Prostate gland (tissue), 2 donors: ENCODE measurements at regions not wholly inside any gene's neighbourhood (a gene's known extent, or its start where the extent isn't known, plus 50 kb on each side); places are given as distances from the start of the nearest gene placed in this dataset.

Experiments used
- DNase-seq: peaks from one replicate; pipeline ENCODE4 v3.0.0-alpha.2; 2019; ENCODE audit warnings: low spot score
- H3K27ac ChIP-seq, 2 donors: fragments of 200-600 bp; sonication (generic); 2 replicates each; pipeline ENCODE4 v1.5.1; 2017 to 2019
- H3K27me3 ChIP-seq: fragments of 200-600 bp; sonication (generic); replicated peaks from 2 replicates; pipeline ENCODE4 v1.5.1; 2019; ENCODE audit not compliant: insufficient read depth
- H3K36me3 ChIP-seq, 2 donors: fragments of 200-600 bp; sonication (generic); 1 replicate in 1 of 2; 2 replicates in 1 of 2; pipeline versions ENCODE4 v1.5.1 to v1.8.1; 2017 to 2019
- H3K4me1 ChIP-seq: fragments of 200-600 bp; sonication (generic); replicated peaks from 2 replicates; pipeline ENCODE4 v1.5.1; 2019
- H3K4me3 ChIP-seq, 2 donors: fragments of 200-600 bp; sonication (generic); 2 replicates each; pipeline ENCODE4 v1.5.1; 2017 to 2019
- H3K9me3 ChIP-seq: fragments of 200-600 bp; sonication (generic); 2 replicates; pipeline ENCODE4 v1.5.1; 2017
- POLR2A ChIP-seq: fragments of 450-650 bp; IDR thresholded peaks from one replicate; pipeline ENCODE4 v1.6.1; 2016; ENCODE audit warnings: antibody characterized with exemption, mild to moderate bottlenecking
- POLR2AphosphoS5 ChIP-seq: sonication (generic); formaldehyde crosslinking; IDR thresholded peaks from one replicate; pipeline ENCODE4 v1.6.1; 2017; ENCODE audit warnings: antibody characterized with exemption
- WGBS: methylation state at CpG from one replicate; pipeline ENCODE4 v1.1.5; 2018; 5-methylcytosine and 5-hydroxymethylcytosine counted together
- intact Hi-C: fragments of 100-400 bp; cut with DNase I; formaldehyde crosslinking; loops from one replicate; pipeline ENCODE4 v1.14.2; 2022
- TF ChIP-seq, protein P1 (sequence below), 4 experiments: fragments of 200-600 bp in 2 of 4; fragments of 450-650 bp in 2 of 4; sonication (generic) in 2 of 4; IDR thresholded peaks; 1 replicate in 3 of 4; 2 replicates in 1 of 4; pipeline ENCODE4 v1.5.1; 2016 to 2019; ENCODE audit warnings: antibody characterized with exemption in 4 of 4, mild to moderate bottlenecking in 2 of 4, moderate library complexity in 2 of 4

DNA sequence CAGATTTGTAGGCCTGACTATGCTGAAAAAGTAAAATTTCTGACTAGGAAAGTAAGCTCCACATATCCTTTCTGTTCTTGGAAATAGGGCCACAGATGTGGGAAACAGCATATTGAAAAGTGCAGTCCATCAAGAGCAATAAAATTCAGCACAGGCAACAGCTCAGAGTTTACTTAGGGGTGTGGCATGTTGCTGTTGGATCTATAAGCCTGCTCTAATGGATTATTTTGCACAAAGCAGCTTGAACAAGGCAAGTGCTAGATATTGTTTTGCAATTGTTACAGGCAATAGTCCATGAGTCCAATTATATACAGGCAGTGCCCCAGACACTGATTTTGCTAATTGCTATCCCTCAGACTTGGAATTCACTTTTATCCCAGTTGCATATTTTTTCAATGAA, 289.8 kb upstream of the SNX7 start:
- no peaks in the 10 kb centered on the region for H3K27me3 ChIP-seq
- intact Hi-C loops, result no loop called here
- no peaks in the 10 kb centered on the region for H3K9me3 ChIP-seq
- H3K4me1 ChIP-seq, result no peaks in the 10 kb centered on the region
- no peaks in the 10 kb centered on the region for H3K36me3 ChIP-seq
- H3K27ac ChIP-seq, result no peak overlapping the region
- no peak for DNase-seq
- no peak overlapping the region for H3K4me3 ChIP-seq
- TF ChIP-seq, protein P1, sequence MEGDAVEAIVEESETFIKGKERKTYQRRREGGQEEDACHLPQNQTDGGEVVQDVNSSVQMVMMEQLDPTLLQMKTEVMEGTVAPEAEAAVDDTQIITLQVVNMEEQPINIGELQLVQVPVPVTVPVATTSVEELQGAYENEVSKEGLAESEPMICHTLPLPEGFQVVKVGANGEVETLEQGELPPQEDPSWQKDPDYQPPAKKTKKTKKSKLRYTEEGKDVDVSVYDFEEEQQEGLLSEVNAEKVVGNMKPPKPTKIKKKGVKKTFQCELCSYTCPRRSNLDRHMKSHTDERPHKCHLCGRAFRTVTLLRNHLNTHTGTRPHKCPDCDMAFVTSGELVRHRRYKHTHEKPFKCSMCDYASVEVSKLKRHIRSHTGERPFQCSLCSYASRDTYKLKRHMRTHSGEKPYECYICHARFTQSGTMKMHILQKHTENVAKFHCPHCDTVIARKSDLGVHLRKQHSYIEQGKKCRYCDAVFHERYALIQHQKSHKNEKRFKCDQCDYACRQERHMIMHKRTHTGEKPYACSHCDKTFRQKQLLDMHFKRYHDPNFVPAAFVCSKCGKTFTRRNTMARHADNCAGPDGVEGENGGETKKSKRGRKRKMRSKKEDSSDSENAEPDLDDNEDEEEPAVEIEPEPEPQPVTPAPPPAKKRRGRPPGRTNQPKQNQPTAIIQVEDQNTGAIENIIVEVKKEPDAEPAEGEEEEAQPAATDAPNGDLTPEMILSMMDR (IDR thresholded peaks at IDR 0.05), result no peak
- TF ChIP-seq POLR2AphosphoS5, result no peak
- TF ChIP-seq POLR2A, result no peak

DNA sequence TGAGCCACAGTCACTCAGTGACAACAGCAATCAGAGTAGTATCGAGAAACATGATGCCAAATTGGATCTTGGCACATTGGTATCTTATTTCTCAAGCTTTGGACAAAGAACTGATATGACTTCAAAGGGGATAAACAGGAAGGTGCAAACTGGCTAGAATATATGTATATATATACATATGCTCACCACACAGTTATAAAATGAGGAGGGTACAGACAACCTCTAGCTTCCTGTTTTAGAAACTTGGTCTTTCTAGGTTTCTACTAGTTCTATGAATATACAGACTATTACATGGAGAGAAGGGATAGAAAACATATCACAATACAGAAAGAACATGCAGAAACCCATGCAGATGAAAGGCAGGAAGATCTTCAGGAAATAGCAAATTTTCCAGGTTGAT, 292.1 kb upstream of the SNX7 start:
- 56% methylated on average over 1 of the region's 1 CpG for WGBS
- TF ChIP-seq POLR2AphosphoS5 (no peak), POLR2A (no peak)
- TF ChIP-seq, protein P1 (IDR thresholded peaks at IDR 0.05), result no peak
- H3K27me3 ChIP-seq, result no peaks in the 10 kb centered on the region
- H3K36me3 ChIP-seq, result no peaks in the 10 kb centered on the region
- H3K9me3 ChIP-seq, result no peaks in the 10 kb centered on the region
- no peak overlapping the region for H3K4me3 ChIP-seq
- intact Hi-C loops, result no loop called here
- no peaks in the 10 kb centered on the region for H3K4me1 ChIP-seq
- H3K27ac ChIP-seq, result no peak overlapping the region
- no peak for DNase-seq

DNA sequence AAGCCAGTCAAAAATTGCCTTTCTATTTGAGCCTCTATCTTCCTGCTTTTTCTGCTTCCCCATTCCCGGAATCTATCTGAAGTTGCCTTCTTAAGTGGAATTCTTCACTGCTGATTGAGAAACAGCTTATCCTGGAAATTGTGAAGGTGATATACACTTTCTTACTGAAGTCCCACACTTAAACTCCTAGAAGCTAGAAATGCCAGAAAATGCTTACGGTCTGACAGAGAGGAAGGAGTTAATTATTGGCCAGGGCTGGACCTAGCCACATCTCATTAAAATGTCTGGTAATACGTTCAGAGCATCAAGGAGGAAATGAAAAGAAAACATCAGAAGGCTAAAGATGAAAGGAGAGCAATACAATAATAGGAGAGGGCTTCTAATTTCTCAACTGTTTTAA, 292.5 kb upstream of the SNX7 start:
- TF ChIP-seq POLR2A, result no peak
- TF ChIP-seq POLR2AphosphoS5, result no peak
- TF ChIP-seq, protein P1 (IDR thresholded peaks at IDR 0.05), result no peak
- H3K9me3 ChIP-seq, result no peaks in the 10 kb centered on the region
- no peak for DNase-seq
- H3K4me3 ChIP-seq, result no peak overlapping the region
- no peak overlapping the region for H3K27ac ChIP-seq
- no peaks in the 10 kb centered on the region for H3K27me3 ChIP-seq
- intact Hi-C loops, result no loop called here
- H3K36me3 ChIP-seq, result no peaks in the 10 kb centered on the region
- no peaks in the 10 kb centered on the region for H3K4me1 ChIP-seq
- WGBS, result 53% methylated on average over 3 of the region's 3 CpGs

DNA sequence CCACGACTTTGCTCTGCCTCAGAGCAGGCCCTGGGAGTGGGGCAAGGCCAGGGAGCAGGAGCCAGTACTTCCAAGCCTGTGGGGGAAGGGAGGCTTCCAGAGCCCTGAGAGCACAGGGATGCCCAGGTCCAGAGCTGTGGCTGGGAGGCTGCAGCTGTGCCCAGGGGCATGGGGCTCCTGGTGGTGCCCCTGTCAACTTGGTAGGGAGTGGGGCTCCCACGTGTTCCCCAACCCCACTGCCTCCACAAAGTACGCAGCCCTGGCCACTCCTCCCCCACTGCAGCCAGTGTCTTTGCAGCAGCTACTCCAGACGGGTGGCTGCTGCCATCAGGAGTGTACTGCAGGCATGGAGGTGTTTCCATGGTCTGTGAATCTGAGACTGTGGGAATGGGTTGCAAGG, 294.1 kb upstream of the SNX7 start:
- no peaks in the 10 kb centered on the region for H3K4me1 ChIP-seq
- TF ChIP-seq, protein P1 (IDR thresholded peaks at IDR 0.05), result no peak
- TF ChIP-seq POLR2A, result no peak
- no peak for TF ChIP-seq POLR2AphosphoS5
- WGBS, result 47% methylated on average over 2 of the region's 4 CpGs
- intact Hi-C loops, result no loop called here
- H3K9me3 ChIP-seq, result no peaks in the 10 kb centered on the region
- no peak for DNase-seq
- H3K27ac ChIP-seq, result no peak overlapping the region
- H3K36me3 ChIP-seq, result no peaks in the 10 kb centered on the region
- H3K4me3 ChIP-seq, result no peak overlapping the region
- no peaks in the 10 kb centered on the region for H3K27me3 ChIP-seq

DNA sequence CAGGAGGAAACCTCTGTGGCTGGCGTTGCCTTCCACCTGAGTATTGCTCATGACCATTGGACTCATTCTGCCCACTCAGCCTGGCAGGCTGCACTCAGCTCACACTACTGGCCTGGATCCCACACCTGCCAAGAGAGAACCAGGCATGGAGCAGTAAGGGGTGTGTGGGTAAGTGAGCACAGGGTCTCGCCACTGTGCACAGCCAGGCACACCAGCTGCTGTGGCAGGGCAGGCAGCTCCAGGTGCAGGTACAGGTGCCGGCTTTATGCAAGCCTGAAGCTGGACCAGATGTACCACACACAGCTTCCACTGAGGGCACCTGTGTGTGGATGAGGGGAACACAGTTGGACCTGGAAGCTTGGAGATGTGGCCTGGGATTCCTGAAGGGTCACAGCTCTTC, 295.2 kb upstream of the SNX7 start:
- H3K27me3 ChIP-seq, result no peaks in the 10 kb centered on the region
- H3K4me3 ChIP-seq, result no peak overlapping the region
- TF ChIP-seq POLR2AphosphoS5 (no peak), POLR2A (no peak)
- TF ChIP-seq, protein P1 (IDR thresholded peaks at IDR 0.05), result no peak
- intact Hi-C loops, result no loop called here
- H3K36me3 ChIP-seq, result no peaks in the 10 kb centered on the region
- WGBS, result 90% methylated on average over 3 of the region's 3 CpGs
- no peaks in the 10 kb centered on the region for H3K4me1 ChIP-seq
- no peak overlapping the region for H3K27ac ChIP-seq
- no peaks in the 10 kb centered on the region for H3K9me3 ChIP-seq
- no peak for DNase-seq
